ENCODE measurements at regions not wholly inside any gene's neighbourhood (a gene's known extent, or its start where the extent isn't known, plus 50 kb on each side); places are given as distances from the start of the nearest gene placed in this dataset.

DNA sequence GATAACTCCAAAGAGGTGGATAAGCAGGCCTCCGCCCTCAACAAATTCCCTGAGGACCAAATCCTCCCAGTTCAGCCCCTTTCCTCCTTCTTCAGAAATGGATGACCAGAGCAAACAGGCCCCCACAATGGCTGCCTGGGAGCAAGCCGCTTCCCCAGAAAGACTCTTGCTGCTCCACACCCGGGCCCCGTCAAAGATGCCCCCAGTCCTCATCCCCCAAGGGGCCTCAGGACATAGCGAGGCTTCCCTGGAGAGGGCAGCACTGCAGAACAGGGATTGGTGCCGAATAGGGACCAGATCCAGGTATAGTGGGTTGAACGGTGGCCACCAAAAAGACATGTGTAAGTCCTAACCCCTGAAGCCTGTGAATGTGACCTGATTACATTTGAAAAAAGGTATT is 502.3 kb downstream of the SHQ1 start:
- ATAC-seq (replicated peaks in 1 of 2) (no peak), DNase-seq (no peak)
- Mint-ChIP-seq H3K27me3 (ENCODE audit: low read depth) (no peaks in the 10 kb centered on the region), H3K36me3 (ENCODE audit: insufficient read depth in 2 of 2) (no peaks in the 10 kb centered on the region), H3K9me3 (peaks cover 0 to 4% of the 10 kb centered on the region in 2 donors), H3K27ac (no peak overlapping the region), H3K4me3 (peak overlapping the region in 1 of 2 donors; percentile 37), H3K4me1 (ENCODE audit: low read depth) (peaks cover 79% of the 10 kb centered on the region)

DNA sequence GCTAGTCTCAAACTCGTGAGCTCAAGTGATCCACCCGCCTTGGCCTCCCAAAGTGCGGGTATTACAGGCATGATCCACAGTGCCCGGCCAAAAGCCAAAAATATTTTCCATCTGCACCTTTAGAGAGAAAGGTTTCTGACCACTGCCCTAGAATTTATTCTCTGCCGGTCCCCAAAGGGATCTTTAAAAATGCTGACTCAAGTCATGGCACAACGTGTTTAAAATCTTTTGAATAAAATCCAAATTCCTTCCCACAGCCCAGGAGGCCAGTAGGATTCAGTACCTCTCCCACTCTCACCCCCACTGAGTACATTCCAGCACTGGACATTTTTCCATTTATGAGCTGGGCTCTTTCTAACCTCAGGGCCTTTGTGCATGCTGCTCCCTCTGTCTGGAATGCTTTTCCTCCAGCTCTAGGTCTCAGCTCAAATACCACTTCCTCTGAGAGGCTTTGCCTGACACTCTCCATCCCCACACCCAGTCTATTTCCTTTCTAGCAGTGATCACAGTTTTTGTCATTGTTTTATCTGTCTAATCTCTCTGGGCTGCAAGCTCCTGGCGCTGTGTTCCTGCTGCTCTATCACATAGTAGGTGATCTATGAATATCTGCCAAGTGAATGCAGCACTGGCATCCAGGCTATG is 502.9 kb downstream of the SHQ1 start:
- H3K4me3 Mint-ChIP-seq: peak overlapping the region in 1 of 2 donors; percentile 37
- ATAC-seq (replicated peaks in 1 of 2) (no peak), DNase-seq (no peak)
- H3K4me1 Mint-ChIP-seq (ENCODE audit: low read depth): peaks cover 79% of the 10 kb centered on the region
- peaks cover 0 to 4% of the 10 kb centered on the region in 2 donors for H3K9me3 Mint-ChIP-seq
- no peaks in the 10 kb centered on the region for H3K27me3 Mint-ChIP-seq (ENCODE audit: low read depth)
- H3K36me3 Mint-ChIP-seq (ENCODE audit: insufficient read depth in 2 of 2): no peaks in the 10 kb centered on the region
- no peak overlapping the region for H3K27ac Mint-ChIP-seq

- no peak overlapping the region for H3K27ac Mint-ChIP-seq
- no peak overlapping the region for H3K4me3 Mint-ChIP-seq
- peaks cover 79% of the 10 kb centered on the region for H3K4me1 Mint-ChIP-seq (ENCODE audit: low read depth)
- no peak for ATAC-seq (replicated peaks in 1 of 2)
- no peaks in the 10 kb centered on the region for H3K36me3 Mint-ChIP-seq (ENCODE audit: insufficient read depth in 2 of 2)
- no peaks in the 10 kb centered on the region for H3K27me3 Mint-ChIP-seq (ENCODE audit: low read depth)
- DNase-seq: no peak
- peaks cover 0 to 4% of the 10 kb centered on the region in 2 donors for H3K9me3 Mint-ChIP-seq
These were observed 503.6 kb downstream of the SHQ1 start for GRCh38 chr3:72344647-72345046.

GRCh38 chr3:72344236-72344635 is 504.0 kb downstream of the SHQ1 start:
- ATAC-seq (replicated peaks in 1 of 2): no peak
- peaks cover 0 to 3% of the 10 kb centered on the region in 2 donors for H3K9me3 Mint-ChIP-seq
- peak overlapping the region; percentile 17 to 42 for H3K4me3 Mint-ChIP-seq
- H3K36me3 Mint-ChIP-seq (ENCODE audit: insufficient read depth in 2 of 2): peaks cover 0 to 3% of the 10 kb centered on the region in 2 donors
- peak overlapping the region; percentile 36 for H3K27ac Mint-ChIP-seq
- H3K27me3 Mint-ChIP-seq (ENCODE audit: low read depth): no peaks in the 10 kb centered on the region
- H3K4me1 Mint-ChIP-seq (ENCODE audit: low read depth): peaks cover 79% of the 10 kb centered on the region
- no peak for DNase-seq

GRCh38 chr3:72343078-72343477 is 505.2 kb downstream of the SHQ1 start:
- Mint-ChIP-seq H3K4me1 (ENCODE audit: low read depth) (peaks cover 68% of the 10 kb centered on the region), H3K27me3 (ENCODE audit: low read depth) (no peaks in the 10 kb centered on the region), H3K36me3 (ENCODE audit: insufficient read depth in 2 of 2) (peaks cover 0 to 3% of the 10 kb centered on the region in 2 donors), H3K4me3 (peak overlapping the region; percentile 29 to 42), H3K27ac (peak overlapping the region; percentile 18), H3K9me3 (no peaks in the 10 kb centered on the region)
- DNase-seq (peak; percentile 37 to 64), ATAC-seq (replicated peaks in 1 of 2) (peak; percentile 25 to 36)

DNA sequence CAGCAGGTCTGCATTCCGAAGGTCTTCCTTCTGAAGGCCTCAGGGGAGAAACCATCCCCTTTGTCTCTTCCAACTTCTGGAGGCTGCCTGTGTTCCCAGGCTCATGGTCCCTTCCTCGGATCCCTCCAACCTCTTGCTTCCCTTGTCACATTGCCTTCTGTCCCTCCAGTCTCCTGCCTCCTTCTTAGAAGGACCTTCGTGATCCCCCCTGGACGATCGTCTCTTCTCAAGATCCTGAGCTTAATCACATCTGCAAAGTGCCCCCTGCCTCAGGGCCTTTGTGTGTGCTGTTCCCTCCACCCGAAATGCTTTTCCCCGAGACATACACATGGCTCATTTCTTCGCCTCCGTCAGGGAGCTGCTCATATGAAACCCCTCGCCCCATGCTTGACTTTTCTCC is 505.8 kb downstream of the SHQ1 start:
- Mint-ChIP-seq H3K27ac (peak overlapping the region; percentile 43), H3K4me3 (no peak overlapping the region), H3K4me1 (ENCODE audit: low read depth) (peaks cover 61% of the 10 kb centered on the region), H3K27me3 (ENCODE audit: low read depth) (no peaks in the 10 kb centered on the region), H3K9me3 (no peaks in the 10 kb centered on the region), H3K36me3 (ENCODE audit: insufficient read depth in 2 of 2) (peaks cover 0 to 3% of the 10 kb centered on the region in 2 donors)
- ATAC-seq (replicated peaks in 1 of 2) (no peak), DNase-seq (no peak)

GRCh38 chr3:72341920-72342319 is 506.3 kb downstream of the SHQ1 start:
- Mint-ChIP-seq H3K4me1 (ENCODE audit: low read depth) (peaks cover 56% of the 10 kb centered on the region), H3K9me3 (no peaks in the 10 kb centered on the region), H3K4me3 (no peak overlapping the region), H3K27me3 (ENCODE audit: low read depth) (no peaks in the 10 kb centered on the region), H3K27ac (no peak overlapping the region), H3K36me3 (ENCODE audit: insufficient read depth in 2 of 2) (peaks cover 0 to 3% of the 10 kb centered on the region in 2 donors)
- DNase-seq: no peak
- no peak for ATAC-seq (replicated peaks in 1 of 2)

DNA sequence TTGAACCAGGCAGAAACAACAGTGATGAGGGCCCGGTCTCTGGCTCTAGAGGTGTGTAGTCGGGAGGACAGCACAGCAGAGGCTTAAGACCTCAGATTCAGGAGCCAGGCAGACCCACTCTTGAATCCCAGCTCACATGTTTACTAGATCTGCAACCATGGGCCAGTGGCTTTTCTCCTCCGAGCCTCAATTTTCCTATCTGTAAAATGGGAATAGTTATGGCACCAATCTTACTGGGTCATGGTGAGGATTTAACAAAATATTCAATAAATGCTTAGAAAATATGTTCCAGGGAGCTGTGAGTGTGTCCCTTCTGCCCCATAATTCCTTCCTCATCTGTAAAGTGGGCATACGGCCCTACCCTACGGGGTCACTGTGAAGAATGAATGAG is 506.9 kb downstream of the SHQ1 start:
- Mint-ChIP-seq H3K27me3 (ENCODE audit: low read depth) (no peaks in the 10 kb centered on the region), H3K4me1 (ENCODE audit: low read depth) (peaks cover 51% of the 10 kb centered on the region), H3K36me3 (ENCODE audit: insufficient read depth in 2 of 2) (peaks cover 0 to 3% of the 10 kb centered on the region in 2 donors), H3K9me3 (no peaks in the 10 kb centered on the region), H3K27ac (no peak overlapping the region), H3K4me3 (no peak overlapping the region)
- DNase-seq (no peak), ATAC-seq (replicated peaks in 1 of 2) (no peak)

GRCh38 chr3:72340476-72341379 is 507.5 kb downstream of the SHQ1 start:
- no peak overlapping the region for H3K27ac Mint-ChIP-seq
- DNase-seq: no peak

GRCh38 chr3:72340056-72340455 is 508.2 kb downstream of the SHQ1 start:
- ATAC-seq (replicated peaks in 1 of 2): no peak
- H3K27ac Mint-ChIP-seq: no peak overlapping the region
- no peaks in the 10 kb centered on the region for H3K27me3 Mint-ChIP-seq (ENCODE audit: low read depth)
- peaks cover 0 to 3% of the 10 kb centered on the region in 2 donors for H3K36me3 Mint-ChIP-seq (ENCODE audit: insufficient read depth in 2 of 2)
- peaks cover 37% of the 10 kb centered on the region for H3K4me1 Mint-ChIP-seq (ENCODE audit: low read depth)
- no peaks in the 10 kb centered on the region for H3K9me3 Mint-ChIP-seq
- DNase-seq: no peak
- no peak overlapping the region for H3K4me3 Mint-ChIP-seq

More at GRCh38 chr3:72340476-72341379, 507.5 kb downstream of the SHQ1 start:
- no peak overlapping the region for H3K4me3 Mint-ChIP-seq
- ATAC-seq (replicated peaks in 1 of 2): no peak
- H3K36me3 Mint-ChIP-seq (ENCODE audit: insufficient read depth in 2 of 2): peaks cover 0 to 3% of the 10 kb centered on the region in 2 donors
- H3K9me3 Mint-ChIP-seq: no peaks in the 10 kb centered on the region
- peaks cover 44% of the 10 kb centered on the region for H3K4me1 Mint-ChIP-seq (ENCODE audit: low read depth)
- no peaks in the 10 kb centered on the region for H3K27me3 Mint-ChIP-seq (ENCODE audit: low read depth)

GRCh38 chr3:72339670-72340030 is 508.6 kb downstream of the SHQ1 start:
- no peaks in the 10 kb centered on the region for H3K9me3 Mint-ChIP-seq
- no peak overlapping the region for H3K4me3 Mint-ChIP-seq
- H3K27ac Mint-ChIP-seq: no peak overlapping the region
- DNase-seq: no peak
- H3K4me1 Mint-ChIP-seq (ENCODE audit: low read depth): peaks cover 33% of the 10 kb centered on the region
- no peaks in the 10 kb centered on the region for H3K27me3 Mint-ChIP-seq (ENCODE audit: low read depth)
- H3K36me3 Mint-ChIP-seq (ENCODE audit: insufficient read depth in 2 of 2): peaks cover 0 to 3% of the 10 kb centered on the region in 2 donors
- ATAC-seq (replicated peaks in 1 of 2): no peak

DNA sequence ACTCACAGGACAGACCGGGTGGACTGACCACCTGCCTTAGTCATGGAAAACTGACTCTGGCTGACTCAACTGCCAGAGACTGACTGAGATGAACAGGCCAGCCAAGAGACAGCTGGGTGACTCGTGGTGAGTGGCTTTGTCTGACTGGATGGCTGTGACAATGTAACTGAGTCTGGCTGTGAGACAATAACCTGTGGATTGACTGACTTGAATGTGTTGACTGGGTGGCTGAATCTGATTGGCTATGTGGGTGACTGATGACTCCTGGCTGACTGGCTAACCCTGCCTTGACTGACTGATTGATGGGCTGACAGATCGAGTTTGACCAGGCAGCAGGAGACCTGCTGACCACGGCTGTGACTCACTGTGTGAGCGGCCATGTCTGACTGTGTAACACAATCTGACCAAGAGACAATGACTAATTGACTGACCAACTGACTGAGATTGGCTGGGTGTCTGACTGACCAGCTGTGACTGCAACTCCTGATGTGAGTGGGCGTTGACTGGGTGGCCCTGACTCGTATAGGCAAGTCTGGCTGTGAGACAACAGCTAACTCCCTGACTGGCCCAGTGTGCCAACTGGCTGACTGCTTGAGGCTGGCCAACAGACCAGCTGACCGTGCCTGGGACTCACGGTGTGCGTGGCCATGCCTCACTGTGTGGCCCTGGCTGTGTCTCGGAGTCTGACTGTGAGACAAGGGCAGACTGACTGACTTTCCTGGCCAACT is 509.1 kb downstream of the SHQ1 start:
- H3K4me1 Mint-ChIP-seq (ENCODE audit: low read depth): peaks cover 28% of the 10 kb centered on the region
- H3K9me3 Mint-ChIP-seq: no peaks in the 10 kb centered on the region
- H3K4me3 Mint-ChIP-seq: no peak overlapping the region
- no peak overlapping the region for H3K27ac Mint-ChIP-seq
- DNase-seq: peak; percentile 75 to 85
- H3K36me3 Mint-ChIP-seq (ENCODE audit: insufficient read depth in 2 of 2): peaks cover 0 to 3% of the 10 kb centered on the region in 2 donors
- H3K27me3 Mint-ChIP-seq (ENCODE audit: low read depth): no peaks in the 10 kb centered on the region
- peak; percentile 81 to 85 for ATAC-seq (replicated peaks in 1 of 2)
